HG03064 (cell line): ENCODE measurements at regions not wholly inside any gene's neighbourhood (a gene's known extent, or its start where the extent isn't known, plus 50 kb on each side); places are given as distances from the start of the nearest gene placed in this dataset.

Experiments
- ATAC-seq: cut with Tn5 transposase; IDR thresholded peaks from one replicate; pipeline ENCODE4 v1.9.1; 2021; ENCODE audit warnings: low read depth; ENCODE audit not compliant: unreplicated experiment

GRCh38 chr22:49087716-49088601 lies 739.7 kb downstream of the BRD1 start:
- no peak for ATAC-seq

- no peak for ATAC-seq
Measured at GRCh38 chr22:49087198-49087597, 740.5 kb downstream of the BRD1 start.

DNA sequence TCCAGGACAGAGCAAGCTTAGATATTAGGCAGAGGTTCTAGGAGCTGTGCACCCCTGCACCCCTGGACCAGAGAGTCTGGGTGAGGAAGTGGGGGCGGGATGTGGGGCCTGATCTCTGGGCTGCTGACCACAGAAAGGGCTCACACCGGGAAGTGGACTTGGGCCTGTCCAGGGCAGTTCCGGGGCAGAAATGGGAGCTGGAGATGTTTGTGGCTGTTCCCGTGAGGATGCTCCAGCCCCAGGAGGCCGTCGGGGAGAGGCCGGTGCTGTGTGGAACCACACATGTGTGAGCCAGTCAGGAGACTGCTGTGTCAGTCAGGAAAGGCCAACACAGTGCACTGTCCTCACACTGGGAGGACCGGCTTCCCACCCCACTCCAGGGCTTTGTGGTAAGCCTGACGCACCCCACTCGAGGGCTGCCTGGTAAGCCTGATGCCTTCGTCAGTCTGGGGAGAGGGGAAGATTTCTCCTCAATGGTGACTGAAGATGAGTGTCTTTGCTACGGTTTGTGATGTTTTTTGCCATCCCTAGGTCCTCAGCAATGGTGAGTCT lies 741.0 kb downstream of the BRD1 start:
- no peak for ATAC-seq

GRCh38 chr22:49086181-49086580 lies 741.5 kb downstream of the BRD1 start:
- no peak for ATAC-seq

- no peak for ATAC-seq
Measured at GRCh38 chr22:49084206-49084605, 743.5 kb downstream of the BRD1 start.

- no peak for ATAC-seq
Measured at GRCh38 chr22:49083607-49084006, 744.1 kb downstream of the BRD1 start.

DNA sequence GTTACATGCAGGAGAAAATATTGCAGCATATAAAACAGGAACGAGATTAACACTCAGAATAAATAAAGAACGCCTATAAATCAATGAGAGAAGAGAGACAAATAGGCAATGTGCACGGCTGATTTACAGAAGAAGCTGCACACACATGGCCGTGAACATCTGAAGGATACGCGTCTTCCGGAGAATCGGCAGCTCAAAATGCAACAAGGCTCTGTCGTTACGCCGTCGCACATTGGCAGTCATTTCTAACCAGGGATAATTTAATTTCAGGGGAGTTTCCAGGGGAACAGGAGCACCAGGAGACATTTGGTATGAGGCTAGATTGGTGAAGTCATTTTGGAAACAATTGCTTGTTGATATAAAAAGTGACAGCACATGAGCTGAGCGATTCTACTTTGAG lies 745.2 kb downstream of the BRD1 start:
- ATAC-seq: no peak

GRCh38 chr22:49081926-49082325 lies 745.7 kb downstream of the BRD1 start:
- ATAC-seq: no peak

DNA sequence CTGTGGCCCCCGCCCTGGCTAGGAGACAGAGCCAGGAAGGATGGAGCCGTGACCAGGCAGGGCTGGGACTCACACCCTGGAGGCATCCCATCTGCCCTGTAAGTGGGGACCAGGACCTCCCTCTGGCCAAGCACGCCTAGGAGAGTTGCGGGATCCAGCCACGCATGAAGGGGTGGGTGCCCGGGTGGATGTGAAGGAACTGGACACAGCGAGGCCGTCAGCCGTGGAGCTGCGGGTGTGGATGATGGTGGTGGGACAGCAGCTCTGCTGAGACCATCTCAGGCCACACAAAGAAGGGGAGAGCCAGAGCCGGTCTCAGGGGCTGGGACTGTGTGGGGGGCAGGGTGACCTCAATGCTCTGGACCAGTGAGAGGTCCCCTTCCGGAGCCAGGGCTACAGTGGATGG lies 746.4 kb downstream of the BRD1 start:
- ATAC-seq: no peak

DNA sequence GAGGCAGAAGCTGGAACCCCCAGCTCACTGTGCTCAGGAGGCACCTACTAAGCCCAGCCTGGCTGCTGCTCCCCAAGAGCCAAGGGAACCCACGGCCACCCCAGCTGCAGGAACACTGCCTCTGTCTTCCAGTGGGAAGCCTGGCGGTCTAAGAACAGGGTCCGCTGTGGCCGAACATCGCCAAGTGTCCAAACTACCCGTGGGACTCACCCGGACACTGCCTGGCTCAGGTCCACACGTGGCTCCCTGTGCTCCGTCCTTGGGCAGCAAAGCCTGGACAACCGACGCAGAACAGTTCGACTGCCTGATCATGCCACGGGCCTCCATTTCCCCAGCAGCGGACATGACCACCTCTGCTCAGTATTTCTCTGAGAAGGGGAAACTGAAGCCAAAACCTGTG lies 747.0 kb downstream of the BRD1 start:
- no peak for ATAC-seq

DNA sequence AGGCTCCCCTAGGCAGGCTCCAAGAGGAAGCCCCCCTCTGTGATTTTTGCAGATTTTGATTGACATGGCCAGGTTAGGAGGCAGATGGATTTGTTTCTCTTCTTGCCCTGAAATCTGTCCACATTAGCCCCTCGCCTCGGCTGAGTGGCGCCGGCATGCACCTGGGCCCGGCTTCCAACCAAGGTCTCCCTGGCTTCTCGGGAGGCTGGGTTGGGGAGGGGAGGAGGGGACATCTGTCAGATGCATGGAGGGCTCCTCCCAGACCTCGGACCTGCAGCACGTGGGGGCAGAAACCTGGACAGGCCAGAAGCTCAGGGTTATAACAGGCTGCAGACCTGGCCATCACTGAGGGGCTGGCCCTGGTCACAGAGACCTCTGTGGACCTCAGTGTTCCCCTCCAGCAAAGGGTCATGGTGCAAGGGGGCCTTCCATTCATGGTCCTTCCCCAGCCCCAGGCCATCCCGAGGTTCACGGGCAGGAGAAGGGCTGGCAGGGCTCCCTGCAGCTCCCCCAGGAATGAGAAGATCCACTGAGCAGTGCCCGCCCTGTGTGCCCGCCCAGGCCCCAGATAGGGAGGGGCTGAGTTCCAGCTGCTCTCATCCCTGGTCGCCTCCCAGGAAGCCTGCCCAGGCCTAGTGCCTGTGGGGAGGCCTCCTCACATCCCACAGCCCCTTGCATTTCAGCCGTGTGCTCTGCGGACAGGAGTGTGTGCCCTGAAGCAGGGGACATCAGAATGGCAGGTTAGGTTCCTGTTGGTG lies 747.8 kb downstream of the BRD1 start:
- no peak for ATAC-seq

DNA sequence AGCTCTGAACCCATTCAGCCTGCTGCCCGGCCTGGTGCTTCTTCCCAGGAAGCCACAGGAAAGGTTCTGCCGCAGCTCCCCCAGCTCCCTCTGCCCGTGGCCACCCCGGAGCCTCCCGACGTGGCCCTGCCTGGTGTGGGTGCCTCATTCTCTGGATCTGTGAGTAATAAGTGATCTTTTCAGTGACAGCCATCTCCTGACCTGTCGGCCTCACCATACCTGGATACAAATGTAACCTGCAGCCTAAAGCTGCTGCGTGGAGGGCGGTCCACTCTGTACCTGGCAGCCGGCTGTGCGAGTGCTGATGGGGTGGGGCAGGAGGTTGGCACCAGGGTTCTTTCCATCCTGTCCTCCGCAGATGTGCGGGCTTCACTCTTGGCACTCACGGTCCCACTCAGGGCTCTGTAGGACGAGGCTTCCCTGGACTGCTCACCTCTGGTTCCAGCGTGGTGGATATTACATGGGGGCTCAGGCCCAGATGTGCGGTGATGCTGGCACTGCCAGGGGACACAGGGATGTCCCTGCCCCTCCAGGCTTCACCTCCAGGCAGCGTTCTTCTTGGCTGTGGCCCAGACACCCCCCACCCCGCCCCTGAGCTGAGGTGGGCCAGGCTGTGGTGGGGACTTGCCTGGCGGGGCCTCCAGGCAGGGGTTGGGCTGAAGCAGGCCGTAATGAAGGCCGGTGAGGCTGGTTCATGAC lies 748.5 kb downstream of the BRD1 start:
- no peak for ATAC-seq

- ATAC-seq: no peak
Measured at GRCh38 chr22:49078076-49078710, 749.5 kb downstream of the BRD1 start.

- no peak for ATAC-seq
Measured at GRCh38 chr22:49077586-49077985, 750.1 kb downstream of the BRD1 start.

GRCh38 chr22:49077036-49077393 lies 750.7 kb downstream of the BRD1 start:
- no peak for ATAC-seq

- no peak for ATAC-seq
Measured at GRCh38 chr22:49076300-49077035, 751.2 kb downstream of the BRD1 start.

- no peak for ATAC-seq
Measured at GRCh38 chr22:49075150-49075549, 752.5 kb downstream of the BRD1 start.

DNA sequence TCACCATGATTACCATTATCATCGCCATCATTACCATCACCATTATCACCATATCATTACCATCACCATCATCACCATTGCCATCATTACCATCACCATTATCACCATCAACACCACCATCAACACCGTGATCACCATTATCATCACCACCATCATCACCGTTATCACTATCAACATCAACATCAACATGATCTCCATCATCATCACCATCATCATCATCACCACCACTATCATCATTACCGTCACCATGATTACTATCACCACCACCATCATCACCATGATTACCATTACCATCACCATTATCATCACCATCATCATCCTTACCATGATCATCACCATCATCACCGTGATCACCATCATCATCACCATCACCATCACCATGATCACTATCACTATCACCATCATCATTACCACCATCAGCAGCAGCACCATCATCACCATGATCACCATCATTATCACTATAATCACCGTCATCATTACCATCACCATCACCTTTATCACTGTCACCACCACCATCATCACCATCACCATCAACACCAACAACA lies 753.7 kb downstream of the BRD1 start:
- no peak for ATAC-seq

GRCh38 chr22:49072996-49073645 lies 754.6 kb downstream of the BRD1 start:
- ATAC-seq: no peak
